ENCODE measurements at regions not wholly inside any gene's neighbourhood (a gene's known extent, or its start where the extent isn't known, plus 50 kb on each side); places are given as distances from the start of the nearest gene placed in this dataset.

- TF ChIP-seq, protein P1, sequence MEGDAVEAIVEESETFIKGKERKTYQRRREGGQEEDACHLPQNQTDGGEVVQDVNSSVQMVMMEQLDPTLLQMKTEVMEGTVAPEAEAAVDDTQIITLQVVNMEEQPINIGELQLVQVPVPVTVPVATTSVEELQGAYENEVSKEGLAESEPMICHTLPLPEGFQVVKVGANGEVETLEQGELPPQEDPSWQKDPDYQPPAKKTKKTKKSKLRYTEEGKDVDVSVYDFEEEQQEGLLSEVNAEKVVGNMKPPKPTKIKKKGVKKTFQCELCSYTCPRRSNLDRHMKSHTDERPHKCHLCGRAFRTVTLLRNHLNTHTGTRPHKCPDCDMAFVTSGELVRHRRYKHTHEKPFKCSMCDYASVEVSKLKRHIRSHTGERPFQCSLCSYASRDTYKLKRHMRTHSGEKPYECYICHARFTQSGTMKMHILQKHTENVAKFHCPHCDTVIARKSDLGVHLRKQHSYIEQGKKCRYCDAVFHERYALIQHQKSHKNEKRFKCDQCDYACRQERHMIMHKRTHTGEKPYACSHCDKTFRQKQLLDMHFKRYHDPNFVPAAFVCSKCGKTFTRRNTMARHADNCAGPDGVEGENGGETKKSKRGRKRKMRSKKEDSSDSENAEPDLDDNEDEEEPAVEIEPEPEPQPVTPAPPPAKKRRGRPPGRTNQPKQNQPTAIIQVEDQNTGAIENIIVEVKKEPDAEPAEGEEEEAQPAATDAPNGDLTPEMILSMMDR (IDR thresholded peaks at IDR 0.05): no peak
- no peak for TF ChIP-seq POLR2A (IDR thresholded peaks at IDR 0.05)
Observed at GRCh38 chr13:54489359-54489758, 1460.7 kb downstream of the OLFM4 start.

All from Peyer's patch (tissue), 4 donors.